T-helper 2 cell treated with Interferon-gamma antibody and Interleukin-4, amounts not matched to agents 100 ng/mL and 5 ng/mL, for 36 hours (primary cell): ENCODE measurements at regions not wholly inside any gene's neighbourhood (a gene's known extent, or its start where the extent isn't known, plus 50 kb on each side); places are given as distances from the start of the nearest gene placed in this dataset.
"Not testable (repeated sequence)": the region's sequence is repeated elsewhere in the genome, so short reads cannot be mapped to it uniquely, and the experiment has no call there.

Source experiments
- intact Hi-C: fragments of 100-400 bp; cut with micrococcal nuclease; formaldehyde crosslinking; loops from one replicate; pipeline ENCODE4 v1.15.1; 2023

- intact Hi-C loops = no loop called here
These were observed 144.1 kb upstream of the NRG3 start for GRCh38 chr10:81730891-81731290.

GRCh38 chr10:81733542-81733941 is 141.5 kb upstream of the NRG3 start:
- intact Hi-C loops = no loop called here

- intact Hi-C loops = not testable (repeated sequence)
These were observed 139.8 kb upstream of the NRG3 start for GRCh38 chr10:81735167-81735566.

GRCh38 chr10:81759111-81759510 is 115.9 kb upstream of the NRG3 start:
- intact Hi-C loops = no loop called here

- intact Hi-C loops = no loop called here
These were observed 90.8 kb upstream of the NRG3 start for GRCh38 chr10:81784111-81784597.

GRCh38 chr10:81792729-81793128 is 82.3 kb upstream of the NRG3 start:
- intact Hi-C loops = no loop called here

GRCh38 chr10:81806842-81807241 is 68.2 kb upstream of the NRG3 start:
- intact Hi-C loops = no loop called here

GRCh38 chr10:81814842-81815241 is 60.2 kb upstream of the NRG3 start:
- intact Hi-C loops = no loop called here

- intact Hi-C loops = no loop called here
These were observed 57.3 kb upstream of the NRG3 start for GRCh38 chr10:81817596-81818170.

- intact Hi-C loops = no loop called here
These were observed 54.6 kb upstream of the NRG3 start for GRCh38 chr10:81820418-81820817.
